Stimulated activated CD8-positive, alpha-beta memory T cell treated with anti-CD3 and anti-CD28 coated beads, Interleukin-12 subunit alpha, Interleukin-12 subunit beta, amount 100 ng/mL, for 1 hour (primary cell): ENCODE measurements at regions not wholly inside any gene's neighbourhood (a gene's known extent, or its start where the extent isn't known, plus 50 kb on each side); places are given as distances from the start of the nearest gene placed in this dataset.

ENCODE experiments used
- DNase-seq: peaks from one replicate; pipeline ENCODE4 v3.0.0-alpha.2; 2020; ENCODE audit warnings: low read depth

DNA sequence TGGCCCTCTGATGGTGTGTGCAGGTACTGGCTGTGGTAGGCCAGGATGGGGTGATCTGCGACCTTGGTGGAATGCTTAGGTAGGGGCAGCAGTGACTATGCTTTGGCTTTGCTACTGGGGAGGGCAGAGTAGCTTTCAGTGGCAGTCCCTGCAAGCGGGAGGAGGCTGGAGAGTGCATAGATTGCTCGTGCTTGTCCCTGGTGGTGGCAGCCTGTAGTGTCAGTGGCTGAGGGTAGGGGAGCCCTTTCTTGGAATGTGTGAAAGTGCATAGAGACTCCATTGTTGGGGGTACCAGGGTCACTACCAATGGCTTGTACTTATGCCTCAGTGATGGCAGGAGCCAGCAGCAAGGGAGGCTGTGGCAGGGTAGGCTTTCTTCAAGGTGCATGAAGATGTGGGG lies 582.6 kb downstream of the MRPL39 start:
- DNase-seq: no peak

GRCh38 chr21:25005388-25005787 lies 601.9 kb downstream of the MRPL39 start:
- no peak for DNase-seq

GRCh38 chr21:25002676-25003075 lies 604.6 kb downstream of the MRPL39 start:
- no peak for DNase-seq

- DNase-seq: no peak
Measured at GRCh38 chr21:24995216-24995615, 612.1 kb downstream of the MRPL39 start.

DNA sequence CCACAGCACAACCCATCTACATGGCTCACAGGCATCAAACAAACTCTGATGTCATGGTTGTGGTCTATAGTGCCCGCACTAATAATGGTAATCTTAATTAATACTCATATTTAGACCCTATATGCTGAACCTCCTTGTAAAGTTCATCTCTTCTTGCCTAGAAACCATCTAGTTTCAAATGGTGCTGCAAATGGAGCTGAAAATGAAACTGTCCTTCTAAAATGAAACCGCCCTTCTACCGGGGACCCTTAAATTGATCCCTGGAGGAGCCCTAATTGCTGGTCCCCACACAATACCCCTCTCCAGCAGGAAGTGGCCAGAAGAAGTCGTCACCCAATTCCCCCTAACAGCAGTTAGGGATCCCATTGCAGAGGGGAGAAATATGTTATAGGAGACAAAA lies 612.6 kb downstream of the MRPL39 start:
- no peak for DNase-seq

- DNase-seq: no peak
Measured at GRCh38 chr21:24989516-24989915, 617.8 kb downstream of the MRPL39 start.

DNA sequence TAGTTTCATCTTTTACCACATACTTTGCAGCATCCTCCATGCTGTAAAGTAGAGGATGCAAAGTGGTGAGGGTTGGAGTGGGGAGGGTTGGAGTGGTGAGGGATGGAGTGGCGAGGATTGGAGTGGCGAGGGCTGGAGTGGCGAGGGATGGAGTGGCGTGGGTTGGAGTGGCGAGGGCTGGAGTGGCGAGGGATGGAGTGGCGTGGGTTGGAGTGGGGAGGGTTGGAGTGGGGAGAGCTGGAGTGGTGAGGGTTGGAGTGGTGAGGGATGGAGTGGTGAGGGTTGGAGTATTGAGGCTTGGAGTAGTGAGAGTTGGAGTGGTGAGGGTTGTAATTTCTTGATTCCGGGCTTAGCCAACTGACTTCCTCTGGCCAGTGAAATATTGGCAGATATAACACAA lies 618.3 kb downstream of the MRPL39 start:
- DNase-seq: no peak

DNA sequence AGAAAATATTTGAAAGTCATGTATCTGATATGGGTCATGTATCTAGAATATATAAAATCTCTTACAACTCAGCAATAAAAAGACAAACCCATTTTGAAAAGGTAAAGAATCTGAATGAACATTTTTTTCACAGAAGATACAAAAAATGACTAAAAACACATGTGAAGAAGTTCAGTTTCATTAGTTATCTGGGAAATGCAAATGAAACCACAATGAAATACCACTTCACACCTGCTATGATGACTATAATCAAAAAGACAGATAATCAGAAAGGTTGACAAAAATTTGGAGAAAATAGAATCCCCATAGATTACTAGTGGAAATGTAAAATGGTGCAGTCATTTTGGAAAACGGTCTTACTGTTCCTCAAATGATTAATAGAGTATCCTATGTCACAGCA lies 631.0 kb downstream of the MRPL39 start:
- no peak for DNase-seq

DNA sequence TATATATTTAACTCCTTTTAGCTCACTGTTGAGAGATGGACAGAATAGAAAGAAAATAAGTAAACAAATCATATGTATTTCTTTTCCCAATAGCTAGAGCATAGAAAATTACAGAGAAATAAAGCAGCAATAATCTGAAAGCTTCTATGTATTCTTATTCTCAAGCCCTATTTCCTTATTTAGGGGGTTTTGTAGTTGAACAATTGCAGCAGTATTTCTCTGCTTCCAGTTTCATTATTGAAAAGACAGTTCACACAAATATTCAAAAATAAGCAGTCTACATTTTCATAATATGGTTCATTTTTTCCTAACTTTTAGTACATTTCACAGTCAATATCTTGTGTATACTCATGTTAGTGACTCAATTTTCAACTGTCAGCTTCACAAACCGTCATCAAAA lies 638.2 kb downstream of the MRPL39 start:
- no peak for DNase-seq

- DNase-seq: no peak
Measured at GRCh38 chr21:24955275-24955961, 651.9 kb downstream of the MRPL39 start.

- DNase-seq: no peak
Measured at GRCh38 chr21:24948186-24948585, 659.1 kb downstream of the MRPL39 start.

- DNase-seq: no peak
Measured at GRCh38 chr21:24945910-24946309, 661.4 kb downstream of the MRPL39 start.

DNA sequence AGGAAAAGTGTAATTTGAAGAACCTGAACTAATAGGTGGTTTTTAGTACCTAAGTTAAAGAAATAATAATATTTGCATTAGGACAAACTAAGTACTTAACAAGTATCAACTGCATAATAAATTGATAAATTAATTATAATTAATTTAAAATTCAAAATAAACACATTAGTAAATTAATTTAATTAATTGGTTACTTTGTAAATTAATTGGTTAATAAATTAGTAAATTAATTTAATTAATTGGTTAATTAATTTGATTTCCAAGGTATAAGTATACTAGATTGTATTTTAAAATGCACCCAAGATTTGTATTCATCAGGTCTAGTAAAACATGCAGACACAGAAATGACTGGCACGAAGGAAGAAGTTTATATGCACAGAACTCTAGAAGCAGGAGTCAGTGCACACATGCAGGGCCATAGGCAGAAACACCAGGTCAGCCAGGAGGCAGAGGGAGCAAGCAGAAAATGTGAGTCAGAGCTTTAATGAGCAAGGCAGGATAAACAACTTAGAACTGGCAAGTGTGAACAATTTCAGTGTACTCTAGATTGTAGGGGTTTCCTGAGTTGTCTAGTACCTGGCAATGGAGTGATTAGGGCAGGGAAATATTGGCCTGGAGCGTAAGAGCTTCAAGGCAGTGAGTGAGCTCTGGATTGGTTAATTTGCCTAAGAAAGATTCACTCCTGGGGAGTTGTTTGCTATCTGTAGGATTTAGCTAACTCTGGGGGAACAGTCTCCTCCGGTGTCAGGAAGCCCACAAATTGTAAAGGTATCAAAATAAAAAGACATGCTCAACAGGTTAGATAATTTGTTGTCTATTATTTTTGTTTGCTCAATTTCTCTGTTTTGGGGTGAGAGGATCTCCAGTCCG lies 665.7 kb downstream of the MRPL39 start:
- no peak for DNase-seq

GRCh38 chr21:24939291-24939690 lies 668.0 kb downstream of the MRPL39 start:
- no peak for DNase-seq

DNA sequence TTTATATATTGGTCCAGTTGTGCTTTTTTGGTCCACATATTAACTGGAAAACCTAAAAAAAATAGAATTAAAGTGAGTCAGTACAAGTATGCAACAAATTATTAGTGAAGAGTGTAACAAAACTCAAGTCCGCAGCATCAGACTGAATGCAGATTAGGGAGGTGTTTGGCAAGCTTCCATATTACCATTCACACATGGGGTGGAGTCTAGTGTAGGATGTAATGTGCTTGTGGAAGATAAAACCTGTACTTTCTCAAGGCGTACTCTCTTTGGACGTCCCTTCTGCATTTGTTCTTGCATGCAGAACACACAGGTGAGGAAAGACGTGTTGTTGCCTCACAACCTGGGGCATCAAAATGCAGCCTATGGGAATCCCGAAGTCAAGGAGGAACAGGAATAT lies 668.7 kb downstream of the MRPL39 start:
- DNase-seq: no peak

GRCh38 chr21:24935991-24936390 lies 671.3 kb downstream of the MRPL39 start:
- no peak for DNase-seq

DNA sequence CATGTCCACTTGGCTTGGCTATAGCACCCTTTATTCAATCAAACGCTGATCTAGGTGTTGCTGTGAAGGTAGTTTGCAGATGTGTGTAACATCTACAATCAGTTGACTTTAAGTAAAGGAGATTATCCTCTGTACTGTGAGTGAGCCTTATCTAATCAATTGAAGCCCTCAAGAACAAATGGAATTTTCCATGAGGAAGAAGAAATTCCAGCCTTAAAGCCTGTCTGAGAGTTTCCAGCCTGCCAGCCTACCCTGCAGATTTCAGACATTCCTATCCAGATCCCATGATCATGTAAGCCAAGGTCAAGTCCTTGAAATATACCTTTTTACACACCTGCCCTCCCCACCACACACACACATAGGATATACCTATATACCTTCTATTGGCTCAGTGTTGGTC lies 696.7 kb downstream of the MRPL39 start:
- DNase-seq: no peak

DNA sequence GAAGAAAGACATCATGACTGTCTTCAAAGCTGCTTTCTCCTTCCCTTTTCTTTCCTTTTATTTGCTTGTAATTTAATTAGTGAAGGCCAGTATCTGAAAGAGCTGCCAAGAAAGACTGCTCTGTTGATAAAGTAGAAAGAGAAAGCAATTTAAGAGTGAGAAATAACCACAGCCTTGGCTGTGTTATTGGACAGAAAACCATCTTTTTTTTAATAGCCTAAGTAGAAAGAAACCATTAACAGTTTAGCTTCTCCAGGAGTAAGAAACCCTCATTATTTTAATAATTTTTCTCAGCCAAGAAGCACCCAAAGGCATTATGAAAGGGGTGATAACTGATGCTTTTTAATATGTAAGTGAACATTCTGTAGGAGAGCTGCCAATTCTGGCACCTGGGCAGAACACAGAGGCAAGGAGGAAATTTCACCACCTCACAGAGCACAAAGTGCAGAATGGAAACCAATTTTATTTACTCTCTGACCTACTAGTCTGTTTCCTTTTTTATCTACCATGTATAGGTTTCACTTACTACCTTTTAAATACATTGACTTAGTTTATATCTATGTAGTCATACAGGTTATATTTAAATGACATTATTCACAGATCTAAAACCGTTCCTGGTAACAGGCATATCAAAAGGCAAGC lies 703.2 kb downstream of the MRPL39 start:
- no peak for DNase-seq

DNA sequence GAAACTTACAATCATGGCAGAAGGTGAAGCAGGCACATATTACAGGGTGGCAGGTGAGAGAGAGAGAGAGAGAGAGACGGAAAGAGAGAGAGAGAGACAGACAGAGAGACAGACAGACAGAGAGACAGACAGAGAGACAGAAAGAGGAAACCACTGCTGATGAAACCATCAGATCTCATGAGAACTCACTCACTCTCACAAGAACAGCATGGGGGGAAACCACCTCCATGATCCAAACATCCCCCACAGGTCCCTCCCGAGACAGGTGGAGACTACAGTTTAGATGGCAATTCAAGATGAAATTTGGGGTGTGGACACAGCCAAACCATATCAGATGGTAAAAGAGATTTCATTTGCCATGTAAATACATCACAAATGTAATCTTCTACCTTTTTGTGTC lies 708.1 kb downstream of the MRPL39 start:
- no peak for DNase-seq

DNA sequence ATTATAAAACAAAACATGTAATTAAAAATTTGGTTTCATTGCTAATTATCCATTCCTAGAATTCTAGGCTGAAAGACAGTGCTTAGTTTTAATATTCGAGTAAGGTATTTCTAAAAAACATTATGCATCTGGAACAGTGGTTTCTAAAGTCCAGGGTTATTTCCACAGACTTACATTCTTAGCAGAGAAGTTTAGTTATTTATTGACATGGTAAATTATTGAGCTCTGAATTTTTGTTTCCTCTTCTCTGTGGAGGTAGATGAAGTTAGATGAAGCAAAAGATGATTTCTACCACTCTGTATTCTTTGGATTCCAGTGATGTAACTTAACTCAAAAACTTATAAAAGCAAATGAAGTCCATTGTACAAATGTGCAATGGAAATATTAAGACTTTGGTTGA lies 709.4 kb downstream of the MRPL39 start:
- DNase-seq: no peak

GRCh38 chr21:24896735-24897124 lies 710.6 kb downstream of the MRPL39 start:
- DNase-seq: no peak

DNA sequence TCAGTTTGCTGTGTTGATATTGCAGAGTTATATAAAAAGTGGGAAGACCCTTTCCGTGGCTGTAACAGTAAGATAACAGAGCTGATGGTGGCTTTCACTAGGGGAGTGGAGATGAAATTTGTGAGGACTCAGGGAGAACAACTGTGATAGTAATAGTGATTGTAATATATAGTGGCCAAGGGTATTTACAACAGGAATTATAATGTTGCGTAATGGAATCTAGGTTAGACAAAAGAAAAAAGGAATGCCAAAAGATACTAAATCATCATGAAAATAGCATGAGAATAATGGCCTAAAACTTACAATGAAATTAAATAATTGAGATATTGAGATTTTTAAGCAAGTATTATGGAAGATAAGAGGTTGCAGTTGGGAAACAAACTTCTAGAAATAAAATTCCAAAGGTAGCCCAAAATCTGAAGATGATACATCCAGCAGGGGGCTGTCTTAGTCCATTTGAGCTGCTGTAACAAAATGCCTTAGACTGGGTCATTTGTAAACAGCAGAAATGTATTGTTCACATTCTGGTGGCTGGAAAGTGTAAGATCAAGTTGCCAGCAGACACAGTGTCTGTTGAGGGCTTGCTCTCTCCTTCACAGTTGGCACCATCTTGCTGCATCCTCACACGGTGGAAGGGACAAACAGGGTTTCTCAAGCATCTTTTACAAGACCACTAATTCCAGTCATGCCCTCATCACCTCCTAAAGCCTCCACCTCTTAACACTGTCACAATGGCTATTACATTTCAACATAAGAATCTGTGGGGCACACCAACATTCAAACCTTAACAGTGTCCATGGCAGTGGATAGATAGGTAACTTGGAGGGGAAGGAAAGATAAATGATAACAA lies 711.2 kb downstream of the MRPL39 start:
- no peak for DNase-seq
